NB4 (cell line): ENCODE measurements at regions not wholly inside any gene's neighbourhood (a gene's known extent, or its start where the extent isn't known, plus 50 kb on each side); places are given as distances from the start of the nearest gene placed in this dataset.

Experiments
- DNase-seq: peaks from one replicate; pipeline ENCODE4 v3.0.0; 2010; ENCODE audit warnings: low read depth
- H3K4me3 ChIP-seq: one replicate; pipeline ENCODE4 v1.5.1; 2011; ENCODE audit warnings: mild to moderate bottlenecking, low read depth, low read length, moderate library complexity
- MYC ChIP-seq: IDR thresholded peaks from 2 replicates; pipeline ENCODE4 v1.6.1; 2011; ENCODE audit warnings: low read depth, low read length
- POLR2A ChIP-seq: IDR thresholded peaks from 2 replicates; pipeline ENCODE4 v1.6.1; 2011; ENCODE audit warnings: mild to moderate bottlenecking; ENCODE audit not compliant: insufficient read length; ENCODE audit errors: extremely low read depth
- TF ChIP-seq, protein P1 (sequence below): IDR thresholded peaks from 2 replicates; pipeline ENCODE4 v1.6.1; 2011; ENCODE audit warnings: low read depth, low read length
- TF ChIP-seq, protein P2 (sequence below): IDR thresholded peaks from one replicate; pipeline ENCODE4 v1.5.1; 2012; ENCODE audit warnings: low read depth, low read length

GRCh38 chr14:62133776-62134550 lies 371.7 kb downstream of the SNAPC1 start:
- TF ChIP-seq MYC (no peak), POLR2A (no peak)
- TF ChIP-seq, protein P1, sequence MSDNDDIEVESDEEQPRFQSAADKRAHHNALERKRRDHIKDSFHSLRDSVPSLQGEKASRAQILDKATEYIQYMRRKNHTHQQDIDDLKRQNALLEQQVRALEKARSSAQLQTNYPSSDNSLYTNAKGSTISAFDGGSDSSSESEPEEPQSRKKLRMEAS, result no peak
- TF ChIP-seq, protein P2, sequence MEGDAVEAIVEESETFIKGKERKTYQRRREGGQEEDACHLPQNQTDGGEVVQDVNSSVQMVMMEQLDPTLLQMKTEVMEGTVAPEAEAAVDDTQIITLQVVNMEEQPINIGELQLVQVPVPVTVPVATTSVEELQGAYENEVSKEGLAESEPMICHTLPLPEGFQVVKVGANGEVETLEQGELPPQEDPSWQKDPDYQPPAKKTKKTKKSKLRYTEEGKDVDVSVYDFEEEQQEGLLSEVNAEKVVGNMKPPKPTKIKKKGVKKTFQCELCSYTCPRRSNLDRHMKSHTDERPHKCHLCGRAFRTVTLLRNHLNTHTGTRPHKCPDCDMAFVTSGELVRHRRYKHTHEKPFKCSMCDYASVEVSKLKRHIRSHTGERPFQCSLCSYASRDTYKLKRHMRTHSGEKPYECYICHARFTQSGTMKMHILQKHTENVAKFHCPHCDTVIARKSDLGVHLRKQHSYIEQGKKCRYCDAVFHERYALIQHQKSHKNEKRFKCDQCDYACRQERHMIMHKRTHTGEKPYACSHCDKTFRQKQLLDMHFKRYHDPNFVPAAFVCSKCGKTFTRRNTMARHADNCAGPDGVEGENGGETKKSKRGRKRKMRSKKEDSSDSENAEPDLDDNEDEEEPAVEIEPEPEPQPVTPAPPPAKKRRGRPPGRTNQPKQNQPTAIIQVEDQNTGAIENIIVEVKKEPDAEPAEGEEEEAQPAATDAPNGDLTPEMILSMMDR, result no peak
- no peak overlapping the region for H3K4me3 ChIP-seq
- DNase-seq, result no peak

DNA sequence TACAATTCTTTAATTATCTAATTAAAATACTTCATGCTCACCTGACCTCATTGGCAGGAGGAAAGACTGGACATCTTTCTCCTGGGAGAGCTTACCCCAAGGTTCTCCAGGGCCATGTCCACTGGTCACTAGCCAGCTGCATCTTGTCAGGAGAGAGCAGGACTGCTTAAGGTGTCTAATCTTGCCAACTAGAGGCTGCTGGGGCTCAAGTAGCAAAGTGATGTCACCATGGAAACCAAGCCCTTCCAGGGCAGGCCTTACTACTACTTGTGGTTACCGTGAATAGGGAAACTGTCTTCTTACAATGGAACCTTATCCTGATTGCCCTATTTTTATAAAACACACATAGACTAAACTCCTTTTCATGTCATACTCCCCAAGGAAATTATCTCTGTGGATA lies 376.4 kb downstream of the SNAPC1 start:
- TF ChIP-seq, protein P1, result no peak
- TF ChIP-seq, protein P2, result no peak
- no peak for TF ChIP-seq POLR2A
- TF ChIP-seq MYC, result no peak
- no peak for DNase-seq
- no peak overlapping the region for H3K4me3 ChIP-seq

GRCh38 chr14:62141139-62141538 lies 378.9 kb downstream of the SNAPC1 start:
- TF ChIP-seq, protein P1, result no peak
- no peak for TF ChIP-seq MYC
- TF ChIP-seq POLR2A, result no peak
- TF ChIP-seq, protein P2, result no peak
- no peak for DNase-seq
- no peak overlapping the region for H3K4me3 ChIP-seq

- TF ChIP-seq, protein P1, result no peak
- TF ChIP-seq POLR2A, result no peak
- TF ChIP-seq, protein P2, result no peak
- no peak for TF ChIP-seq MYC
- H3K4me3 ChIP-seq, result no peak overlapping the region
- no peak for DNase-seq
These were observed 381.0 kb downstream of the SNAPC1 start for GRCh38 chr14:62143245-62143644.

- H3K4me3 ChIP-seq, result no peak overlapping the region
- TF ChIP-seq, protein P1, result no peak
- TF ChIP-seq, protein P2, result no peak
- TF ChIP-seq POLR2A, result no peak
- no peak for TF ChIP-seq MYC
- DNase-seq, result no peak
These were observed 382.6 kb downstream of the SNAPC1 start for GRCh38 chr14:62144863-62145262.

GRCh38 chr14:62146030-62146429 lies 383.8 kb downstream of the SNAPC1 start:
- H3K4me3 ChIP-seq, result no peak overlapping the region
- DNase-seq, result no peak
- no peak for TF ChIP-seq POLR2A
- TF ChIP-seq, protein P2, result no peak
- TF ChIP-seq, protein P1, result no peak
- no peak for TF ChIP-seq MYC
